Fibroblast of lung (primary cell): ENCODE measurements at regions not wholly inside any gene's neighbourhood (a gene's known extent, or its start where the extent isn't known, plus 50 kb on each side); places are given as distances from the start of the nearest gene placed in this dataset.

Experiments
- DNase-seq, 2 donors: peaks; one replicate each; pipeline versions ENCODE4 v3.0.0 to v3.0.0-alpha.2; 2010; ENCODE audit warnings: low read depth in 2 of 2
- H2AFZ ChIP-seq: 2 replicates; pipeline ENCODE4 v1.5.1; 2012; ENCODE audit warnings: low read length, control low read depth, inconsistent platforms
- H3K27ac ChIP-seq: 2 replicates; pipeline ENCODE4 v1.5.1; 2011; ENCODE audit warnings: low read length, control low read depth; ENCODE audit not compliant: insufficient read depth
- H3K27me3 ChIP-seq: 2 replicates; pipeline ENCODE4 v1.5.1; 2011; ENCODE audit warnings: mild to moderate bottlenecking, low read length; ENCODE audit not compliant: control insufficient read depth, insufficient read depth
- H3K36me3 ChIP-seq: 2 replicates; pipeline ENCODE4 v1.5.1; 2011; ENCODE audit warnings: low read length; ENCODE audit not compliant: control insufficient read depth, insufficient read depth
- H3K4me1 ChIP-seq: 2 replicates; pipeline ENCODE4 v1.5.1; 2011; ENCODE audit warnings: low read length; ENCODE audit not compliant: control insufficient read depth, insufficient read depth; ENCODE audit errors: extremely low read depth
- H3K4me2 ChIP-seq: 2 replicates; pipeline ENCODE4 v1.5.1; 2011; ENCODE audit warnings: low read length, control low read depth; ENCODE audit not compliant: insufficient read depth; ENCODE audit errors: extremely low read depth
- H3K4me3 ChIP-seq, 4 experiments: fragments of 200-600 bp in 1 of 4; sonication (generic) in 1 of 4; replicated peaks in 1 of 4; 2 replicates each; pipeline ENCODE4 v1.5.1; 2011 to 2016; ENCODE audit warnings: low read length in 4 of 4, low read depth in 3 of 4, mild to moderate bottlenecking in 3 of 4, control low read depth in 2 of 4, inconsistent platforms in 1 of 4, mixed read lengths in 1 of 4; ENCODE audit not compliant: insufficient read depth in 1 of 4; ENCODE audit errors: control extremely low read depth in 1 of 4
- H3K79me2 ChIP-seq: 2 replicates; pipeline ENCODE4 v1.5.1; 2012; ENCODE audit warnings: mild to moderate bottlenecking, low read length, inconsistent platforms; ENCODE audit not compliant: control insufficient read depth, insufficient read depth
- H3K9ac ChIP-seq: 2 replicates; pipeline ENCODE4 v1.5.1; 2011; ENCODE audit warnings: mild to moderate bottlenecking, low read length, control low read depth; ENCODE audit not compliant: insufficient read depth
- H3K9me3 ChIP-seq: 2 replicates; pipeline ENCODE4 v1.5.1; 2012; ENCODE audit warnings: low read depth, low read length; ENCODE audit not compliant: control insufficient read depth, insufficient read depth
- H4K20me1 ChIP-seq: 2 replicates; pipeline ENCODE4 v1.5.1; 2011; ENCODE audit warnings: low read length; ENCODE audit not compliant: control insufficient read depth, insufficient read depth; ENCODE audit errors: extremely low read depth
- CTCF ChIP-seq, 2 donors: IDR thresholded peaks in 1 of 2; conservative IDR thresholded peaks in 1 of 2; 1 replicate in 1 of 2; 2 replicates in 1 of 2; pipeline ENCODE4 v1.5.1; 2011 to 2012; ENCODE audit warnings: low read length in 2 of 2, control low read depth in 1 of 2, inconsistent platforms in 1 of 2, low read depth in 1 of 2, mild to moderate bottlenecking in 1 of 2
- EZH2 ChIP-seq: IDR thresholded peaks from 2 replicates; pipeline ENCODE4 v1.5.1; 2012; ENCODE audit warnings: low read length, control low read depth, mild to moderate bottlenecking; ENCODE audit errors: missing control alignments

GRCh38 chr5:145554399-145554798, 280.7 kb downstream of the PRELID2 start:
- Histone ChIP-seq H3K27me3 (no peaks in the 10 kb centered on the region), H2AFZ (no peak overlapping the region), H4K20me1 (no peaks in the 10 kb centered on the region), H3K79me2 (no peaks in the 10 kb centered on the region), H3K9me3 (no peaks in the 10 kb centered on the region), H3K36me3 (no peaks in the 10 kb centered on the region), H3K27ac (no peak overlapping the region), H3K4me3 (no peak overlapping the region), H3K4me1 (no peaks in the 10 kb centered on the region), H3K4me2 (no peak overlapping the region), H3K9ac (no peak overlapping the region)
- TF ChIP-seq EZH2 (no peak), CTCF (conservative IDR thresholded peaks at IDR 0.05 in 1 of 2, IDR thresholded peaks at IDR 0.05 in 1 of 2; ENCODE audit: low read depth in 1 of 2, low read length in 2 of 2) (no peak)
- DNase-seq, result peak; percentile 39 to 86

GRCh38 chr5:145553177-145553576, 282.0 kb downstream of the PRELID2 start:
- no peaks in the 10 kb centered on the region for H3K79me2 ChIP-seq
- no peaks in the 10 kb centered on the region for H3K36me3 ChIP-seq
- H3K9ac ChIP-seq, result no peak overlapping the region
- DNase-seq, result no peak
- H2AFZ ChIP-seq, result no peak overlapping the region
- H3K4me2 ChIP-seq, result no peak overlapping the region
- H3K4me3 ChIP-seq, result no peak overlapping the region
- TF ChIP-seq CTCF (conservative IDR thresholded peaks at IDR 0.05 in 1 of 2, IDR thresholded peaks at IDR 0.05 in 1 of 2; ENCODE audit: low read depth in 1 of 2, low read length in 2 of 2), result no peak
- no peak for TF ChIP-seq EZH2
- no peaks in the 10 kb centered on the region for H3K4me1 ChIP-seq
- no peaks in the 10 kb centered on the region for H3K9me3 ChIP-seq
- no peaks in the 10 kb centered on the region for H4K20me1 ChIP-seq
- no peaks in the 10 kb centered on the region for H3K27me3 ChIP-seq
- no peak overlapping the region for H3K27ac ChIP-seq

GRCh38 chr5:145551714-145552113, 283.4 kb downstream of the PRELID2 start:
- no peaks in the 10 kb centered on the region for H3K79me2 ChIP-seq
- H3K9ac ChIP-seq, result no peak overlapping the region
- H2AFZ ChIP-seq, result no peak overlapping the region
- H3K4me2 ChIP-seq, result no peak overlapping the region
- no peaks in the 10 kb centered on the region for H3K27me3 ChIP-seq
- no peak overlapping the region for H3K27ac ChIP-seq
- no peak overlapping the region for H3K4me3 ChIP-seq
- no peaks in the 10 kb centered on the region for H4K20me1 ChIP-seq
- no peak for TF ChIP-seq CTCF (conservative IDR thresholded peaks at IDR 0.05 in 1 of 2, IDR thresholded peaks at IDR 0.05 in 1 of 2; ENCODE audit: low read depth in 1 of 2, low read length in 2 of 2)
- no peak for TF ChIP-seq EZH2
- H3K4me1 ChIP-seq, result no peaks in the 10 kb centered on the region
- no peaks in the 10 kb centered on the region for H3K9me3 ChIP-seq
- no peaks in the 10 kb centered on the region for H3K36me3 ChIP-seq
- no peak for DNase-seq
